ENCODE measurements at regions not wholly inside any gene's neighbourhood (a gene's known extent, or its start where the extent isn't known, plus 50 kb on each side); places are given as distances from the start of the nearest gene placed in this dataset.

- TF ChIP-seq CTCF (conservative IDR thresholded peaks at IDR 0.05; ENCODE audit: low read depth, low read length): no peak
- no peak for TF ChIP-seq EZH2phosphoT487 (IDR thresholded peaks at IDR 0.05; ENCODE audit: borderline replicate concordance, low read length)
- no peak for TF ChIP-seq EZH2 (IDR thresholded peaks at IDR 0.05; ENCODE audit: low read length, unreplicated experiment)
Measured at GRCh38 chr1:162985816-162986435, 83.2 kb upstream of the RGS4 start.

Measured in PC-3 (cell line).